H1 (cell line): ENCODE measurements at regions not wholly inside any gene's neighbourhood (a gene's known extent, or its start where the extent isn't known, plus 50 kb on each side); places are given as distances from the start of the nearest gene placed in this dataset.

Source experiments
- CTCF ChIA-PET: fragments of 300-600 bp; sonication (Branson Sonifier 250); formaldehyde crosslinking; loops from one replicate; lab custom pipeline; 2021; ENCODE audit not compliant: partially characterized antibody; lab: Charles Lee
- POLR2A ChIA-PET: fragments of 300-600 bp; sonication (Branson Sonifier 250); formaldehyde crosslinking; loops from one replicate; lab custom pipeline; 2021; ENCODE audit warnings: inconsistent platforms; ENCODE audit not compliant: partially characterized antibody; lab: Charles Lee
- DNase-seq, 2 experiments: peaks; one replicate each; pipeline versions ENCODE4 v3.0.0 to v3.0.0-alpha.2; 2010 to 2022; ENCODE audit warnings: low spot score in 2 of 2, low read depth in 1 of 2, mixed read lengths in 1 of 2
- FAIRE-seq: peaks from 2 replicates; lab custom pipeline; 2011; peaks lifted over from hg19 to GRCh38; lab: Jason Lieb, UNC
- H2AFZ ChIP-seq: 2 replicates; pipeline ENCODE4 v1.8.1; 2012; ENCODE audit warnings: low read length, inconsistent platforms
- H2AK5ac ChIP-seq: 2 replicates; pipeline ENCODE4 v1.6.1; 2013; ENCODE audit warnings: low read depth, low read length
- H2BK120ac ChIP-seq: replicated peaks from 2 replicates; pipeline ENCODE3; 2013; ENCODE audit warnings: low read depth, low read length, inconsistent platforms
- H2BK12ac ChIP-seq: 2 replicates; pipeline ENCODE4 v1.6.1; 2013; ENCODE audit warnings: low read depth, low read length
- H2BK15ac ChIP-seq: 2 replicates; pipeline ENCODE4 v1.6.1; 2013; ENCODE audit warnings: low read length
- H2BK20ac ChIP-seq: 2 replicates; pipeline ENCODE4 v1.6.1; 2013; ENCODE audit warnings: low read length
- H2BK5ac ChIP-seq: 2 replicates; pipeline ENCODE4 v1.6.1; 2013; ENCODE audit warnings: low read depth, low read length
- H3K14ac ChIP-seq: 2 replicates; pipeline ENCODE4 v1.6.1; 2013; ENCODE audit warnings: inconsistent platforms; ENCODE audit not compliant: insufficient read length
- H3K18ac ChIP-seq: 2 replicates; pipeline ENCODE4 v1.6.1; 2013; ENCODE audit warnings: low read length; ENCODE audit errors: extremely low read depth
- H3K23ac ChIP-seq: 2 replicates; pipeline ENCODE4 v1.6.1; 2013; ENCODE audit warnings: inconsistent platforms; ENCODE audit not compliant: insufficient read length
- H3K23me2 ChIP-seq: 2 replicates; pipeline ENCODE4 v1.6.1; 2013; ENCODE audit warnings: low read depth, low read length
- H3K27ac ChIP-seq: 2 replicates; pipeline ENCODE4 v1.6.1; 2011; ENCODE audit warnings: low read depth, low read length, inconsistent platforms
- H3K27me3 ChIP-seq, 4 experiments: replicated peaks in 1 of 4; 1 replicate in 1 of 4; 2 replicates in 3 of 4; pipeline versions ENCODE4 v1.6.1 to v1.8.1; 2011 to 2013; ENCODE audit warnings: low read length in 3 of 4, mild to moderate bottlenecking in 3 of 4, inconsistent platforms in 2 of 4, mixed read lengths in 2 of 4, moderate library complexity in 1 of 4; ENCODE audit not compliant: control insufficient read depth in 3 of 4, insufficient read depth in 3 of 4; ENCODE audit errors: extremely low read depth in 1 of 4
- H3K36me3 ChIP-seq, 4 experiments: 2 replicates each; pipeline versions ENCODE4 v1.6.1 to v1.8.1; 2011 to 2013; ENCODE audit warnings: mild to moderate bottlenecking in 4 of 4, low read length in 3 of 4, moderate library complexity in 2 of 4, control low read depth in 1 of 4, inconsistent platforms in 1 of 4; ENCODE audit not compliant: insufficient read depth in 4 of 4, control insufficient read depth in 2 of 4
- H3K4ac ChIP-seq: replicated peaks from 2 replicates; pipeline ENCODE3; 2013; ENCODE audit warnings: low read length, low read depth, mixed read lengths, inconsistent platforms; ENCODE audit not compliant: insufficient read length
- H3K4me1 ChIP-seq, 4 experiments: replicated peaks in 1 of 4; 1 replicate in 1 of 4; 2 replicates in 3 of 4; pipeline versions ENCODE4 v1.6.1 to v1.8.1; 2011 to 2013; ENCODE audit warnings: low read length in 3 of 4, inconsistent platforms in 2 of 4, mixed read lengths in 1 of 4; ENCODE audit not compliant: insufficient read depth in 4 of 4, control insufficient read depth in 3 of 4
- H3K4me2 ChIP-seq, 2 experiments: 2 replicates each; pipeline versions ENCODE4 v1.6.1 to v1.8.1; 2011 to 2013; ENCODE audit warnings: low read depth in 2 of 2, low read length in 2 of 2, control low read depth in 1 of 2, inconsistent platforms in 1 of 2, mild to moderate bottlenecking in 1 of 2; ENCODE audit not compliant: insufficient read depth in 1 of 2
- H3K4me3 ChIP-seq, 4 experiments: fragments of 200-600, 300-600 bp in 1 of 4; sonication (generic), shearing (Covaris generic), sonication (Bioruptor Twin) in 1 of 4; 2 replicates each; pipeline versions ENCODE4 v1.5.1 to v1.8.1; 2011 to 2016; ENCODE audit warnings: low read length in 4 of 4, low read depth in 3 of 4, control low read depth in 2 of 4, inconsistent platforms in 2 of 4, mild to moderate bottlenecking in 2 of 4, mixed read lengths in 1 of 4, moderate library complexity in 1 of 4; ENCODE audit not compliant: insufficient read depth in 2 of 4; ENCODE audit errors: extremely low read depth in 1 of 4
- H3K56ac ChIP-seq: replicated peaks from 2 replicates; pipeline ENCODE3; 2013; ENCODE audit warnings: low read depth, mild to moderate bottlenecking, mixed read lengths, low read length, inconsistent platforms; ENCODE audit not compliant: insufficient read length
- H3K79me1 ChIP-seq: 2 replicates; pipeline ENCODE4 v1.6.1; 2013; ENCODE audit warnings: low read depth, low read length, control low read depth
- H3K79me2 ChIP-seq, 2 experiments: 2 replicates each; pipeline versions ENCODE4 v1.6.1 to v1.8.1; 2012 to 2013; ENCODE audit warnings: low read length in 2 of 2, mild to moderate bottlenecking in 2 of 2, inconsistent platforms in 1 of 2; ENCODE audit not compliant: insufficient read depth in 2 of 2, control insufficient read depth in 1 of 2
- H3K9ac ChIP-seq, 4 experiments: replicated peaks in 1 of 4; 1 replicate in 1 of 4; 2 replicates in 3 of 4; pipeline versions ENCODE4 v1.6.1 to v1.8.1; 2011 to 2013; ENCODE audit warnings: low read depth in 3 of 4, low read length in 3 of 4, control low read depth in 2 of 4, mild to moderate bottlenecking in 2 of 4, moderate library complexity in 2 of 4, inconsistent platforms in 1 of 4; ENCODE audit errors: extremely low read depth in 1 of 4
- H3K9me3 ChIP-seq, 2 experiments: 2 replicates each; pipeline versions ENCODE4 v1.6.1 to v1.8.1; 2012 to 2013; ENCODE audit warnings: mild to moderate bottlenecking in 2 of 2, moderate library complexity in 2 of 2, control low read depth in 1 of 2, inconsistent platforms in 1 of 2, low read depth in 1 of 2, low read length in 1 of 2, mixed read lengths in 1 of 2; ENCODE audit not compliant: insufficient read depth in 2 of 2
- H4K20me1 ChIP-seq, 2 experiments: replicated peaks in 1 of 2; 2 replicates each; pipeline versions ENCODE3 to v1.8.1; 2011 to 2013; ENCODE audit warnings: inconsistent platforms in 2 of 2, low read length in 2 of 2, mild to moderate bottlenecking in 1 of 2; ENCODE audit not compliant: insufficient read depth in 2 of 2, control insufficient read depth in 1 of 2
- H4K5ac ChIP-seq: 2 replicates; pipeline ENCODE4 v1.6.1; 2013; ENCODE audit warnings: low read length, low read depth, mixed read lengths, inconsistent platforms; ENCODE audit not compliant: insufficient read length
- H4K8ac ChIP-seq: 2 replicates; pipeline ENCODE4 v1.8.0; 2013; ENCODE audit warnings: mild to moderate bottlenecking, moderate library complexity, low read length, inconsistent platforms; ENCODE audit not compliant: insufficient read depth; ENCODE audit errors: extremely low read depth
- H4K91ac ChIP-seq: replicated peaks from 2 replicates; pipeline ENCODE3; 2013; ENCODE audit warnings: low read length, mixed read lengths, inconsistent platforms; ENCODE audit not compliant: insufficient read length
- BRCA1 ChIP-seq: IDR thresholded peaks from 2 replicates; pipeline ENCODE4 v1.6.1; 2012; ENCODE audit warnings: low read depth, low read length, improper control_type of control experiment
- CBX5 ChIP-seq: fragments of 300-800, 300-1000 bp; sonication (generic); IDR thresholded peaks from 2 replicates; pipeline ENCODE4 v1.7.1; 2016; ENCODE audit warnings: antibody characterized with exemption, low read length, low read depth
- CHD1 ChIP-seq: IDR thresholded peaks from 2 replicates; pipeline ENCODE4 v1.6.1; 2012; ENCODE audit warnings: low read depth, low read length, improper control_type of control experiment
- EZH2 ChIP-seq: fragments of 200-600 bp; sonication (generic); IDR thresholded peaks from 2 replicates; pipeline ENCODE4 v1.7.1; 2012; ENCODE audit warnings: low read depth, mild to moderate bottlenecking, moderate library complexity, low read length, inconsistent platforms; ENCODE audit not compliant: severe bottlenecking
- GTF2F1 ChIP-seq: IDR thresholded peaks from 2 replicates; pipeline ENCODE4 v1.6.1; 2012; ENCODE audit warnings: low read depth, low read length, improper control_type of control experiment, borderline replicate concordance
- KDM4A ChIP-seq: IDR thresholded peaks from one replicate; pipeline ENCODE4 v1.7.1; 2012; ENCODE audit warnings: low read depth, mild to moderate bottlenecking, moderate library complexity, low read length, inconsistent platforms; ENCODE audit not compliant: severe bottlenecking
- POLR2A ChIP-seq, 2 experiments: IDR thresholded peaks; 1 replicate in 1 of 2; 2 replicates in 1 of 2; pipeline ENCODE4 v1.6.1; 2011; ENCODE audit warnings: low read depth in 2 of 2, low read length in 2 of 2, mild to moderate bottlenecking in 2 of 2; ENCODE audit errors: control extremely low read depth in 1 of 2
- POU5F1 ChIP-seq: IDR thresholded peaks from 2 replicates; pipeline ENCODE4 v1.6.1; 2011; ENCODE audit warnings: low read depth, mild to moderate bottlenecking, low read length, moderate library complexity
- RBBP5 ChIP-seq: IDR thresholded peaks from 2 replicates; pipeline ENCODE4 v1.7.1; 2012; ENCODE audit warnings: low read depth, mild to moderate bottlenecking, inconsistent platforms, low read length, moderate library complexity, borderline replicate concordance
- TAF7 ChIP-seq: optimal IDR thresholded peaks from 2 replicates; pipeline ENCODE3; 2011; ENCODE audit warnings: low read depth, mild to moderate bottlenecking, inconsistent platforms, low read length, moderate library complexity, borderline replicate concordance
- WGBS, 2 experiments: shearing (Covaris generic) in 1 of 2; methylation state at CpG; one replicate each; pipeline versions ENCODE4 v1.1.6 to v1.1.7; 2013 to 2015; ENCODE audit warnings: low lambda C conversion rate in 2 of 2, mixed read lengths in 2 of 2, inconsistent platforms in 1 of 2, low coverage in 1 of 2, missing lambda C conversion rate in 1 of 2; ENCODE audit not compliant: insufficient replicate concordance in 2 of 2, insufficient coverage in 1 of 2, insufficient read length in 1 of 2; ENCODE audit errors: extremely low coverage in 1 of 2, missing lambda C conversion rate in 1 of 2; 5-methylcytosine and 5-hydroxymethylcytosine counted together
- TF ChIP-seq, protein P1 (sequence below): IDR thresholded peaks from 2 replicates; pipeline ENCODE4 v1.6.1; 2011; ENCODE audit warnings: low read length, improper control_type of control experiment
- TF ChIP-seq, protein P2 (sequence below): IDR thresholded peaks from 2 replicates; pipeline ENCODE4 v1.6.1; 2012; ENCODE audit warnings: inconsistent platforms

DNA sequence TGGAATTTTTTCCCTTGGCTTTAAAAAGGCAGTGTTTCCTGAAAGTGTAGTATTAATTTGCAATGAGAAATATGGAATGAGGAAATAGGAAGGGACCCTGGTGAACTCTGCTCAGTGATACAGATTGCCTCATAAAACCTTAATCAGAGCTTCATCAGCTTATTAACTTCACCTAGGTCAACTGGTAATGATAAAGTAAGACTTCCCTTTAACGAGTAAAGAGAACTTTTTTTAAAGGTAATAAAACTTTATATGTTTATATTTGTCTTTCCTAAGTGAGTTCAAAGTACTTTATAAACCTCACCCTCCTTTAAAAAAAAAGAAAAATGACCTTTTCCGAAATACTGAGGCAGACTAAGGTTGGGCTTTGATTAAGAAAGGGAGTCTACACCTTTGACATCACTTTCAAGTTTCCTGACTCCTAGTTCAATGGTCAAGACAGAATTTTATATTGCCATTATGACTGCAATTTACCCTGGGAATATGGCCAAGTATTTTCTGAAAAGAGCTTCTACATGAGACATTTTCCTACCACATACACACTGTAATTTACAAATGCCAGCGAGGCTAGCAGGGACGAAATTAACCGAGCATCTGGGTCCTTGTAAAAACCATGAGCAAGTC lies 706.3 kb upstream of the TENM3 start:
- no peak overlapping the region for H4K8ac ChIP-seq
- H2BK15ac ChIP-seq = no peak overlapping the region
- no peak overlapping the region for H2BK12ac ChIP-seq
- H2BK20ac ChIP-seq = no peak overlapping the region
- no peak overlapping the region for H3K56ac ChIP-seq
- ChIA-PET CTCF (interaction anchor here (1.2 to 2.0 kb wide), 3 partner anchors 8 to 17 kb away, joined by 3 to 6 read pairs (median 5); no protein-coding TSS in a partner anchor), POLR2A (no interaction called here)
- H3K4ac ChIP-seq = no peak overlapping the region
- 91% methylated on average over 5 of the region's 5 CpGs; no CpG with 5 or more reads in 1 of the 2 experiments for WGBS, 2 experiments
- DNase-seq (no peak), FAIRE-seq (no peak)
- H2AFZ ChIP-seq = no peak overlapping the region
- no peak overlapping the region for H2AK5ac ChIP-seq
- H3K4me2 ChIP-seq = no peak overlapping the region
- H3K79me1 ChIP-seq = no peaks in the 10 kb centered on the region
- no peak overlapping the region for H3K4me3 ChIP-seq
- no peaks in the 10 kb centered on the region for H3K36me3 ChIP-seq
- no peak overlapping the region for H3K14ac ChIP-seq
- H4K5ac ChIP-seq = no peak overlapping the region
- H3K79me2 ChIP-seq = no peaks in the 10 kb centered on the region
- no peak overlapping the region for H2BK120ac ChIP-seq
- no peaks in the 10 kb centered on the region for H3K9me3 ChIP-seq
- H3K23me2 ChIP-seq = no peaks in the 10 kb centered on the region
- H3K23ac ChIP-seq = no peak overlapping the region
- H4K91ac ChIP-seq = no peak overlapping the region
- H3K9ac ChIP-seq = no peak overlapping the region
- H4K20me1 ChIP-seq = no peaks in the 10 kb centered on the region
- no peaks in the 10 kb centered on the region for H3K27me3 ChIP-seq
- H2BK5ac ChIP-seq = no peak overlapping the region
- no peaks in the 10 kb centered on the region for H3K4me1 ChIP-seq
- no peak overlapping the region for H3K18ac ChIP-seq
- no peak overlapping the region for H3K27ac ChIP-seq
- no peak for TF ChIP-seq CBX5
- TF ChIP-seq, protein P1, sequence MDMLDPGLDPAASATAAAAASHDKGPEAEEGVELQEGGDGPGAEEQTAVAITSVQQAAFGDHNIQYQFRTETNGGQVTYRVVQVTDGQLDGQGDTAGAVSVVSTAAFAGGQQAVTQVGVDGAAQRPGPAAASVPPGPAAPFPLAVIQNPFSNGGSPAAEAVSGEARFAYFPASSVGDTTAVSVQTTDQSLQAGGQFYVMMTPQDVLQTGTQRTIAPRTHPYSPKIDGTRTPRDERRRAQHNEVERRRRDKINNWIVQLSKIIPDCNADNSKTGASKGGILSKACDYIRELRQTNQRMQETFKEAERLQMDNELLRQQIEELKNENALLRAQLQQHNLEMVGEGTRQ = no peak
- TF ChIP-seq CHD1 = no peak
- TF ChIP-seq EZH2 = no peak
- no peak for TF ChIP-seq KDM4A
- TF ChIP-seq RBBP5 = no peak
- TF ChIP-seq TAF7 = no peak
- TF ChIP-seq, protein P2, sequence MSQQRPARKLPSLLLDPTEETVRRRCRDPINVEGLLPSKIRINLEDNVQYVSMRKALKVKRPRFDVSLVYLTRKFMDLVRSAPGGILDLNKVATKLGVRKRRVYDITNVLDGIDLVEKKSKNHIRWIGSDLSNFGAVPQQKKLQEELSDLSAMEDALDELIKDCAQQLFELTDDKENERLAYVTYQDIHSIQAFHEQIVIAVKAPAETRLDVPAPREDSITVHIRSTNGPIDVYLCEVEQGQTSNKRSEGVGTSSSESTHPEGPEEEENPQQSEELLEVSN = no peak
- no peak for TF ChIP-seq POLR2A (IDR thresholded peaks at IDR 0.05; ENCODE audit: control extremely low read depth in 1 of 2, low read depth in 2 of 2, low read length in 2 of 2)
- no peak for TF ChIP-seq POU5F1
- TF ChIP-seq BRCA1 = no peak
- TF ChIP-seq GTF2F1 = no peak
